ENCODE measurements at regions not wholly inside any gene's neighbourhood (a gene's known extent, or its start where the extent isn't known, plus 50 kb on each side); places are given as distances from the start of the nearest gene placed in this dataset.

GRCh38 chr9:95752129-95752731, 123.3 kb upstream of the ERCC6L2 start:
- TF ChIP-seq CTCF (IDR thresholded peaks at IDR 0.05) (no peak), POLR2A (IDR thresholded peaks at IDR 0.05) (no peak), EP300 (IDR thresholded peaks at IDR 0.05) (no peak)
